SU-DHL-6 (cell line): ENCODE measurements at regions not wholly inside any gene's neighbourhood (a gene's known extent, or its start where the extent isn't known, plus 50 kb on each side); places are given as distances from the start of the nearest gene placed in this dataset.

Experiments
- EZH2phosphoT487 ChIP-seq: fragments of 200-600 bp; sonication (generic), shearing (Covaris generic); conservative IDR thresholded peaks from 2 replicates; pipeline ENCODE4 v1.6.1; 2018; ENCODE audit warnings: mild to moderate bottlenecking, antibody characterized with exemption, low read length, moderate library complexity, mixed read lengths
- TF ChIP-seq, protein P1 (sequence below): fragments of 200-600 bp; sonication (generic); IDR thresholded peaks from one replicate; pipeline ENCODE4 v1.5.1; 2017; ENCODE audit warnings: antibody characterized with exemption, mild to moderate bottlenecking, low read length, moderate library complexity; ENCODE audit not compliant: insufficient read depth, poor library complexity, severe bottlenecking

DNA sequence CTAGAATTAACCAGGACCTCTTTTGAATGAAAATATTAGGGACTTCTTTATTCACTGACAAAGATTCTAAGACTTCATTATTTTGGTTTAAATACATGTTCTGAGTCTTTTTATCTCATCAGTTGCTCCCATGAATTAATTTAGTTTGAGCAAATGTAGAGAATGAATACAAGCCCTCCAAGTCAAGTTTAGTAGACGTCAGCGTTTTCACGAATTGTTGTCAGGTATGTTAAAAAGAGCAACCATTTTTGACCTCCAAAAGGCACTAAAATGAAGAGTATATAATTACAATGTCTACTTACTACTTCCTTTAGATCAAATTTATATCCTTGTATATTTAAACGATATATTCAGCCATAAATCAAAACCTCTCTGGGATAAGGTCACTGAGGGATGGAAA, 809.3 kb upstream of the CDH6 start:
- TF ChIP-seq, protein P1, sequence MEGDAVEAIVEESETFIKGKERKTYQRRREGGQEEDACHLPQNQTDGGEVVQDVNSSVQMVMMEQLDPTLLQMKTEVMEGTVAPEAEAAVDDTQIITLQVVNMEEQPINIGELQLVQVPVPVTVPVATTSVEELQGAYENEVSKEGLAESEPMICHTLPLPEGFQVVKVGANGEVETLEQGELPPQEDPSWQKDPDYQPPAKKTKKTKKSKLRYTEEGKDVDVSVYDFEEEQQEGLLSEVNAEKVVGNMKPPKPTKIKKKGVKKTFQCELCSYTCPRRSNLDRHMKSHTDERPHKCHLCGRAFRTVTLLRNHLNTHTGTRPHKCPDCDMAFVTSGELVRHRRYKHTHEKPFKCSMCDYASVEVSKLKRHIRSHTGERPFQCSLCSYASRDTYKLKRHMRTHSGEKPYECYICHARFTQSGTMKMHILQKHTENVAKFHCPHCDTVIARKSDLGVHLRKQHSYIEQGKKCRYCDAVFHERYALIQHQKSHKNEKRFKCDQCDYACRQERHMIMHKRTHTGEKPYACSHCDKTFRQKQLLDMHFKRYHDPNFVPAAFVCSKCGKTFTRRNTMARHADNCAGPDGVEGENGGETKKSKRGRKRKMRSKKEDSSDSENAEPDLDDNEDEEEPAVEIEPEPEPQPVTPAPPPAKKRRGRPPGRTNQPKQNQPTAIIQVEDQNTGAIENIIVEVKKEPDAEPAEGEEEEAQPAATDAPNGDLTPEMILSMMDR = no peak
- no peak for TF ChIP-seq EZH2phosphoT487
